Fibroblast of mammary gland (primary cell): ENCODE measurements at regions not wholly inside any gene's neighbourhood (a gene's known extent, or its start where the extent isn't known, plus 50 kb on each side); places are given as distances from the start of the nearest gene placed in this dataset.
"Not testable (repeated sequence)": the region's sequence is repeated elsewhere in the genome, so short reads cannot be mapped to it uniquely, and the experiment has no call there.

ENCODE experiments used
- DNase-seq: peaks from one replicate; pipeline ENCODE4 v3.0.0-alpha.2; 2010; ENCODE audit warnings: low read depth
- H3K4me3 ChIP-seq: 2 replicates; pipeline ENCODE4 v1.5.1; 2011; ENCODE audit warnings: low read depth, mild to moderate bottlenecking, low read length, moderate library complexity; ENCODE audit not compliant: control insufficient read depth
- CTCF ChIP-seq: conservative IDR thresholded peaks from 2 replicates; pipeline ENCODE4 v1.5.1; 2011; ENCODE audit warnings: low read depth, low read length, inconsistent platforms; ENCODE audit not compliant: control insufficient read depth, insufficient read depth

GRCh38 chr12:131460520-131460919, 250.4 kb upstream of the SFSWAP start:
- H3K4me3 ChIP-seq = no peak overlapping the region
- no peak for TF ChIP-seq CTCF
- DNase-seq = no peak

DNA sequence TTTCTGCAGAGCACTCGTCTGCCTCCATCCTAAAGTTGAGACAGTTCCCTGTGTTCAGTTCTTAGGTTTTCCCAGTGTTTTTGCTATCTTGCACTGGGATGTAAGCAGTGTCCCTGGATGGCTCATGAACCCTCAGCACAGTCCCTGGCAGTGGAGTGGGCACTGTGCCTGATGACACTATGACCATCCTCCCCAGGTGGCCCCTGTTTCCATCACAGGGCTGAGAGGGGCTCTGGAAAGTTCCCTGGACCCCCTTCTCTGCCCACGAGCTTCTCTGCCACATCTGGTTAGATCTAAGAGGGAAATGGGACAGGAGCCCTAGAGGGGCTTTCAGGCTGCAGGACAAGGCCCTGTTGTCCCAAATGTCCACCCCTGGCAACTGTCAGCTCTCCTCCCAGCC, 249.8 kb upstream of the SFSWAP start:
- DNase-seq = no peak
- TF ChIP-seq CTCF = no peak
- H3K4me3 ChIP-seq = no peak overlapping the region

GRCh38 chr12:131463174-131463573, 247.7 kb upstream of the SFSWAP start:
- TF ChIP-seq CTCF = no peak
- no peak for DNase-seq
- no peak overlapping the region for H3K4me3 ChIP-seq

DNA sequence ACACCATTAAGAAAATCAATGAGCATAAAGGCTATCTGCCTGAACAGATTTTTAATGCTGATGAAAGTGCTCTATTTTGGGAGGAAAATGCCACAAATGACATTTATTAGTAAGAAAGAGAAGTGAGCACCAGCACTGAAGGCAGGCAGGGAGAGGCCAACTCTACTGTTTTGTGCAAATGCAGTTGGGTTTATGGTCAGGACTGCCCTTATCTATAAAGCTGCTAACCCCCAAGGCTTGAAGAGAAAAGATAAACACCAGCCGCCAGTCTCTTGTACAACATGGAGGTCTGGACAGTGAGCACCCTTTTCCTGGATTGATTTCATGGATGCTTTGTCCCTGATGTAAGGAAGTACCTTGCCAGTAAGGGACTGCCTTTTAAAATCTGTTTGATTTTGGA, 246.8 kb upstream of the SFSWAP start:
- no peak overlapping the region for H3K4me3 ChIP-seq
- no peak for TF ChIP-seq CTCF
- DNase-seq = no peak

DNA sequence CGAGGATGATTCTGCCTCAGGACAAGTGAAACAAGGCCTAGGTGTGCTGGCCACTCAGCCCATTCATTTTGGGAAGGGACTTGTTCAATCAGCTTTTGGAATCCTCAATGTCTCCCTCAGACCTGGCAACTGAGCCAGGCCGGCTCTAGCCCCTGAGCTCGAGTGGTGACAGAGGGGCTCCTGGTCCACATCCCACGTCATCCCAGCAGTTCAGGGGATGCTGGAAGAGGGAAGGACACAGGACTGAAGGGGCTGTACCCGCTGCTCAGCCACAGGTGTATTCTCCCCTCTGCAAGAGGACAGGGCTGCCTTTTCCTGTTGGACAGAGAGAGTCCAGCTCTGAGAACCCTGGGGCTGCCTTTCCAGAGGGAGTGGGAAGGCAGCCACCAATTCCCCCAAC, 244.6 kb upstream of the SFSWAP start:
- DNase-seq = no peak
- H3K4me3 ChIP-seq = no peak overlapping the region
- TF ChIP-seq CTCF = no peak

- no peak for TF ChIP-seq CTCF
Measured at GRCh38 chr12:131466932-131467331, 244.0 kb upstream of the SFSWAP start.

DNA sequence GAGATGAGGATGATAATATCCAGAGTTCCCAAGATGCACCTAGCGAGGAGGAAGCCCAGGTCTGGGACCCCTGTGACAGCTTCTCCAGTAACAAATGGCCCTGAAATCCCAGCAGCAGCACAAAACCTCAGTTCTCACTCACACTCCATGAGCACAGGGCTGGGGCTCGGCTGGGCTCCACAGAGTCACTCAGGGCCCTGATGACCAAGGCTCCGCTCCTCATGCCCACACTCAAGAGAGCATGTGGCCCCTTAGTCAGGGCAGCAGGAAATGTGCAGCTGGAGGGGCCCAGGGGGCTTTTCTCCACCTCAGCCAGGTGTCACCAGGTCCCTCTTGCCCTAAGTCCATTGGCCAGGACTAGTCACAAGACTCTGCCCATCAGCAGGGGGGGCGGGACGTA, 242.7 kb upstream of the SFSWAP start:
- no peak for TF ChIP-seq CTCF
- DNase-seq = no peak
- no peak overlapping the region for H3K4me3 ChIP-seq

More at GRCh38 chr12:131466932-131467331, 244.0 kb upstream of the SFSWAP start:
- DNase-seq = no peak
- H3K4me3 ChIP-seq = no peak overlapping the region

- not testable (repeated sequence) for DNase-seq, H3K4me3 ChIP-seq
Measured at GRCh38 chr12:131469945-131470344, 240.9 kb upstream of the SFSWAP start.
